Loucy (cell line): ENCODE measurements at regions not wholly inside any gene's neighbourhood (a gene's known extent, or its start where the extent isn't known, plus 50 kb on each side); places are given as distances from the start of the nearest gene placed in this dataset.

Source experiments
- CTCF ChIP-seq: fragments of 200-600 bp; sonication (generic); conservative IDR thresholded peaks from 2 replicates; pipeline ENCODE4 v1.5.1; 2014; ENCODE audit warnings: mild to moderate bottlenecking, antibody characterized with exemption, low read length
- EZH2phosphoT487 ChIP-seq: fragments of 200-600 bp; IDR thresholded peaks from 2 replicates; pipeline ENCODE4 v1.6.1; 2018; ENCODE audit warnings: antibody characterized with exemption, mild to moderate bottlenecking, moderate library complexity, borderline replicate concordance

- TF ChIP-seq CTCF, result no peak
- TF ChIP-seq EZH2phosphoT487, result no peak
Observed at GRCh38 chr20:41881466-41882046, 263.4 kb upstream of the CHD6 start.
